Transverse colon (tissue), 4 donors: ENCODE measurements at regions not wholly inside any gene's neighbourhood (a gene's known extent, or its start where the extent isn't known, plus 50 kb on each side); places are given as distances from the start of the nearest gene placed in this dataset.

Experiments
- DNase-seq: peaks from one replicate; pipeline ENCODE4 v3.0.0-alpha.2; 2019
- H3K27ac ChIP-seq, 4 donors: fragments of 200-600 bp; sonication (generic); 2 replicates each; pipeline ENCODE4 v1.5.1; 2016 to 2018; ENCODE audit warnings: inconsistent platforms in 4 of 4
- H3K27me3 ChIP-seq: fragments of 200-600 bp; sonication (generic); 2 replicates; pipeline ENCODE4 v1.5.1; 2017; ENCODE audit warnings: inconsistent platforms
- H3K36me3 ChIP-seq, 4 donors: fragments of 200-600 bp; sonication (generic); 2 replicates each; pipeline ENCODE4 v1.5.1; 2017 to 2019; ENCODE audit warnings: inconsistent platforms in 4 of 4
- H3K4me1 ChIP-seq, 4 donors: fragments of 200-600 bp; sonication (generic); 2 replicates each; pipeline ENCODE4 v1.5.1; 2017 to 2020; ENCODE audit warnings: inconsistent platforms in 4 of 4
- H3K4me3 ChIP-seq, 4 donors: fragments of 200-600 bp; sonication (generic); 1 replicate in 1 of 4; 2 replicates in 3 of 4; pipeline versions ENCODE4 v1.5.1 to v1.6.1; 2017 to 2019; ENCODE audit warnings: inconsistent platforms in 4 of 4
- H3K9me3 ChIP-seq, 2 donors: fragments of 200-600 bp; sonication (generic); 2 replicates each; pipeline ENCODE4 v1.5.1; 2017 to 2019; ENCODE audit warnings: inconsistent platforms in 2 of 2
- CTCF ChIP-seq, 5 experiments: fragments of 200-600 bp in 3 of 5; fragments of 450-650 bp in 2 of 5; sonication (generic) in 3 of 5; IDR thresholded peaks; 1 replicate in 2 of 5; 2 replicates in 3 of 5; pipeline ENCODE4 v1.5.1; 2016 to 2017; ENCODE audit warnings: antibody characterized with exemption in 5 of 5, inconsistent platforms in 3 of 5, mild to moderate bottlenecking in 2 of 5, moderate library complexity in 1 of 5
- EP300 ChIP-seq: sonication (generic); formaldehyde crosslinking; IDR thresholded peaks from one replicate; pipeline ENCODE4 v1.6.1; 2017; ENCODE audit warnings: antibody characterized with exemption, low read depth
- POLR2A ChIP-seq: fragments of 450-650 bp; IDR thresholded peaks from one replicate; pipeline ENCODE4 v1.6.1; 2016; ENCODE audit warnings: antibody characterized with exemption, mild to moderate bottlenecking, moderate library complexity
- POLR2AphosphoS5 ChIP-seq, 3 donors: sonication (generic); formaldehyde crosslinking; IDR thresholded peaks; one replicate each; pipeline ENCODE4 v1.6.1; 2016; ENCODE audit warnings: antibody characterized with exemption in 3 of 3
- WGBS, 2 donors: methylation state at CpG; one replicate each; pipeline ENCODE4 v1.1.5; 2018; ENCODE audit warnings: low coverage in 1 of 2; 5-methylcytosine and 5-hydroxymethylcytosine counted together
- in situ Hi-C, 4 donors: fragments of 200-750 bp; cut with MboI; loops; one replicate each; pipeline versions ENCODE4 v1.15.0 to v1.15.1; 2017; ENCODE audit warnings: low sequenced_read_pairs in 3 of 4, low pct_ligation_motif_present in 1 of 4, low pct_unique_long_range_greater_than_20kb in 1 of 4
- intact Hi-C: fragments of 100-400 bp; cut with DNase I; formaldehyde crosslinking; loops from one replicate; pipeline ENCODE4 v1.15.1; 2023; ENCODE audit warnings: low total_unique reads

- peak overlapping the region in 3 of 4 donors; percentile 10 to 23 (median 16) for H3K27ac ChIP-seq
- in situ Hi-C loops = no loop called here
These were observed 58.8 kb upstream of the RAI14 start for GRCh38 chr5:34597034-34598027.

GRCh38 chr5:34598177-34598794 lies 57.8 kb upstream of the RAI14 start:
- intact Hi-C loops = no loop called here
- Histone ChIP-seq H3K27ac (peak overlapping the region; percentile 15 to 44 (median 29)), H3K9me3 (no peaks in the 10 kb centered on the region), H3K4me1 (no peaks in the 10 kb centered on the region), H3K4me3 (no peak overlapping the region), H3K36me3 (no peaks in the 10 kb centered on the region), H3K27me3 (no peaks in the 10 kb centered on the region)
- in situ Hi-C loops = no loop called here
- DNase-seq = no peak
- TF ChIP-seq EP300 (no peak), POLR2A (no peak), POLR2AphosphoS5 (IDR thresholded peaks at IDR 0.05) (peak in 1 of 3 donors; percentile 43), CTCF (IDR thresholded peaks at IDR 0.05) (no peak)
- WGBS, 2 donors = 53 to 54% methylated on average over 2 to 5 of the region's 5 CpGs

More at GRCh38 chr5:34597034-34598027, 58.8 kb upstream of the RAI14 start:
- Histone ChIP-seq H3K4me1 (no peaks in the 10 kb centered on the region), H3K27me3 (no peaks in the 10 kb centered on the region), H3K4me3 (no peak overlapping the region), H3K36me3 (no peaks in the 10 kb centered on the region), H3K9me3 (no peaks in the 10 kb centered on the region)
- 69 to 72% methylated on average over 7 of the region's 7 CpGs for WGBS, 2 donors
- DNase-seq = no peak
- intact Hi-C loops = no loop called here
- TF ChIP-seq CTCF (IDR thresholded peaks at IDR 0.05) = no peak
- no peak for TF ChIP-seq EP300
- no peak for TF ChIP-seq POLR2AphosphoS5 (IDR thresholded peaks at IDR 0.05)
- no peak for TF ChIP-seq POLR2A

- H3K36me3 ChIP-seq = no peaks in the 10 kb centered on the region
- TF ChIP-seq POLR2A (no peak), EP300 (no peak), CTCF (IDR thresholded peaks at IDR 0.05) (no peak), POLR2AphosphoS5 (IDR thresholded peaks at IDR 0.05) (no peak)
- no peaks in the 10 kb centered on the region for H3K4me1 ChIP-seq
- 77 to 86% methylated on average over 3 to 4 of the region's 4 CpGs for WGBS, 2 donors
- intact Hi-C loops (no loop called here), in situ Hi-C loops (no loop called here)
- peak overlapping the region in 1 of 4 donors; percentile 44 for H3K27ac ChIP-seq
- peak; percentile 19 for DNase-seq
- no peak overlapping the region for H3K4me3 ChIP-seq
- H3K27me3 ChIP-seq = no peaks in the 10 kb centered on the region
- no peaks in the 10 kb centered on the region for H3K9me3 ChIP-seq
These were observed 56.5 kb upstream of the RAI14 start for GRCh38 chr5:34599471-34600117.

GRCh38 chr5:34600118-34600493 lies 56.0 kb upstream of the RAI14 start:
- 96% methylated on average over 4 of the region's 4 CpGs for WGBS, 2 donors
- Histone ChIP-seq H3K4me1 (no peaks in the 10 kb centered on the region), H3K27me3 (no peaks in the 10 kb centered on the region), H3K9me3 (no peaks in the 10 kb centered on the region), H3K36me3 (no peaks in the 10 kb centered on the region), H3K27ac (no peak overlapping the region), H3K4me3 (no peak overlapping the region)
- no peak for TF ChIP-seq EP300
- intact Hi-C loops = no loop called here
- in situ Hi-C loops = no loop called here
- no peak for DNase-seq
